Liver (tissue), 7 donors: ENCODE measurements at regions not wholly inside any gene's neighbourhood (a gene's known extent, or its start where the extent isn't known, plus 50 kb on each side); places are given as distances from the start of the nearest gene placed in this dataset.

Experiments
- DNase-seq: peaks from one replicate; pipeline ENCODE4 v3.0.0-alpha.2; 2017; ENCODE audit warnings: low spot score
- H3K27ac ChIP-seq, 2 donors: one replicate each; pipeline ENCODE4 v1.7.0; 2013; ENCODE audit warnings: inconsistent platforms in 2 of 2, low read length in 2 of 2, control low read depth in 1 of 2, low read depth in 1 of 2, mild to moderate bottlenecking in 1 of 2
- H3K27me3 ChIP-seq, 4 donors: one replicate each; pipeline versions ENCODE4 v1.6.1 to v1.7.0; 2013; ENCODE audit warnings: low read length in 3 of 4, inconsistent platforms in 1 of 4, mild to moderate bottlenecking in 1 of 4, moderate library complexity in 1 of 4; ENCODE audit not compliant: control insufficient read depth in 4 of 4, insufficient read depth in 4 of 4
- H3K36me3 ChIP-seq, 4 donors: one replicate each; pipeline versions ENCODE4 v1.6.1 to v1.7.0; 2013; ENCODE audit warnings: low read length in 3 of 4, mild to moderate bottlenecking in 3 of 4, low read depth in 1 of 4, moderate library complexity in 1 of 4; ENCODE audit not compliant: control insufficient read depth in 4 of 4, insufficient read depth in 3 of 4
- H3K4me1 ChIP-seq, 4 donors: one replicate each; pipeline versions ENCODE4 v1.6.1 to v1.7.0; 2013; ENCODE audit warnings: low read length in 3 of 4, mild to moderate bottlenecking in 3 of 4, moderate library complexity in 1 of 4; ENCODE audit not compliant: control insufficient read depth in 4 of 4, insufficient read depth in 4 of 4
- H3K4me3 ChIP-seq, 3 donors: one replicate each; pipeline versions ENCODE4 v1.6.1 to v1.7.0; 2013; ENCODE audit warnings: low read length in 3 of 3, control low read depth in 1 of 3, low read depth in 1 of 3, mild to moderate bottlenecking in 1 of 3
- H3K9ac ChIP-seq, 2 donors: one replicate each; pipeline ENCODE4 v1.7.0; 2013; ENCODE audit warnings: low read length in 2 of 2, mild to moderate bottlenecking in 2 of 2, moderate library complexity in 2 of 2, control low read depth in 1 of 2, low read depth in 1 of 2
- H3K9me3 ChIP-seq, 4 donors: one replicate each; pipeline versions ENCODE4 v1.6.1 to v1.7.0; 2013; ENCODE audit warnings: low read length in 3 of 4; ENCODE audit not compliant: control insufficient read depth in 4 of 4
- FOXA1 ChIP-seq: IDR thresholded peaks from 2 replicates; pipeline ENCODE4 v1.6.1; 2016; ENCODE audit warnings: antibody characterized with exemption
- HNF4G ChIP-seq: IDR thresholded peaks from 2 replicates; pipeline ENCODE4 v1.6.1; 2016; ENCODE audit warnings: antibody characterized with exemption
- JUND ChIP-seq, 2 donors: IDR thresholded peaks; 2 replicates each; pipeline ENCODE4 v1.6.1; 2016; ENCODE audit warnings: antibody characterized with exemption in 2 of 2
- NR2F2 ChIP-seq: IDR thresholded peaks from 2 replicates; pipeline ENCODE4 v1.6.1; 2016; ENCODE audit warnings: antibody characterized with exemption
- RAD21 ChIP-seq, 2 donors: IDR thresholded peaks; 2 replicates each; pipeline ENCODE4 v1.6.1; 2016; ENCODE audit warnings: antibody characterized with exemption in 2 of 2, mild to moderate bottlenecking in 2 of 2
- RXRA ChIP-seq, 2 donors: IDR thresholded peaks; 2 replicates each; pipeline ENCODE4 v1.6.1; 2017 to 2018; ENCODE audit warnings: antibody characterized with exemption in 2 of 2, mild to moderate bottlenecking in 1 of 2
- WGBS: extraction: QIAGEN DNeasy Blood & Tissue Kit; methylation state at CpG from one replicate; pipeline ENCODE4 v1.1.7; 2013; 5-methylcytosine and 5-hydroxymethylcytosine counted together
- TF ChIP-seq, protein P1 (sequence below): IDR thresholded peaks from 2 replicates; pipeline ENCODE4 v1.6.1; 2016; ENCODE audit warnings: antibody characterized with exemption
- TF ChIP-seq, protein P2 (sequence below): IDR thresholded peaks from 2 replicates; pipeline ENCODE4 v1.6.1; 2016; ENCODE audit warnings: antibody characterized with exemption
- TF ChIP-seq, protein P3 (sequence below): IDR thresholded peaks from 2 replicates; pipeline ENCODE4 v1.6.1; 2016; ENCODE audit warnings: antibody characterized with exemption, mild to moderate bottlenecking
- donor health status: healthy.
- donor health status: healthy.
- donor health status: healthy.
- donor health status: healthy.

DNA sequence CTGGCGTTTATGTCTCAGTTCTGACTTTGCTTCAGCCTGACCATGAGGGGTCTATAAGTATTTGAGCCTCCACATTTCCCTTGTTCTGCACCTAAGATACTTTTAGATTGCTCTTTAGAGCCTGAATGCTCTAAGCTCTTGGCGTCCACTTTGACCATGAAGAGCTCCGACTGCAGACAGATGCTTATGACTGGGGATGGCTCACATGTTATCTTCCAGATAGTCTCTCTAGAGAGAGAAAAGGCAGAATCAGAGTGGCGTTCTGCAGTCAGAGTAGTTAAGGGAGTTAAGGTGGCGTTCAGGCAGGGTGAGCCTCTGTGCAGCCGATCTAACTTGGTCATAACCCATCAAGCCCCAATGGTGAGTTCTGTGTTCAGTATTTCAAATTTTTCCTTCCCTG is 487.9 kb upstream of the NR2F2 start:
- DNase-seq, result no peak
- H3K4me3 ChIP-seq, result no peak overlapping the region
- H3K36me3 ChIP-seq, result no peaks in the 10 kb centered on the region
- no peak overlapping the region for H3K9ac ChIP-seq
- 95% methylated on average over 6 of the region's 6 CpGs for whole genome bisulfite sequencing
- H3K27ac ChIP-seq, result no peak overlapping the region
- H3K9me3 ChIP-seq, result no peaks in the 10 kb centered on the region
- no peaks in the 10 kb centered on the region for H3K4me1 ChIP-seq
- no peaks in the 10 kb centered on the region for H3K27me3 ChIP-seq
- TF ChIP-seq, protein P1, sequence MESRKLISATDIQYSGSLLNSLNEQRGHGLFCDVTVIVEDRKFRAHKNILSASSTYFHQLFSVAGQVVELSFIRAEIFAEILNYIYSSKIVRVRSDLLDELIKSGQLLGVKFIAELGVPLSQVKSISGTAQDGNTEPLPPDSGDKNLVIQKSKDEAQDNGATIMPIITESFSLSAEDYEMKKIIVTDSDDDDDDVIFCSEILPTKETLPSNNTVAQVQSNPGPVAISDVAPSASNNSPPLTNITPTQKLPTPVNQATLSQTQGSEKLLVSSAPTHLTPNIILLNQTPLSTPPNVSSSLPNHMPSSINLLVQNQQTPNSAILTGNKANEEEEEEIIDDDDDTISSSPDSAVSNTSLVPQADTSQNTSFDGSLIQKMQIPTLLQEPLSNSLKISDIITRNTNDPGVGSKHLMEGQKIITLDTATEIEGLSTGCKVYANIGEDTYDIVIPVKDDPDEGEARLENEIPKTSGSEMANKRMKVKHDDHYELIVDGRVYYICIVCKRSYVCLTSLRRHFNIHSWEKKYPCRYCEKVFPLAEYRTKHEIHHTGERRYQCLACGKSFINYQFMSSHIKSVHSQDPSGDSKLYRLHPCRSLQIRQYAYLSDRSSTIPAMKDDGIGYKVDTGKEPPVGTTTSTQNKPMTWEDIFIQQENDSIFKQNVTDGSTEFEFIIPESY, result no peak
- TF ChIP-seq, protein P2, sequence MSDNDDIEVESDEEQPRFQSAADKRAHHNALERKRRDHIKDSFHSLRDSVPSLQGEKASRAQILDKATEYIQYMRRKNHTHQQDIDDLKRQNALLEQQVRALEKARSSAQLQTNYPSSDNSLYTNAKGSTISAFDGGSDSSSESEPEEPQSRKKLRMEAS, result no peak
- TF ChIP-seq HNF4G (no peak), FOXA1 (no peak)

DNA sequence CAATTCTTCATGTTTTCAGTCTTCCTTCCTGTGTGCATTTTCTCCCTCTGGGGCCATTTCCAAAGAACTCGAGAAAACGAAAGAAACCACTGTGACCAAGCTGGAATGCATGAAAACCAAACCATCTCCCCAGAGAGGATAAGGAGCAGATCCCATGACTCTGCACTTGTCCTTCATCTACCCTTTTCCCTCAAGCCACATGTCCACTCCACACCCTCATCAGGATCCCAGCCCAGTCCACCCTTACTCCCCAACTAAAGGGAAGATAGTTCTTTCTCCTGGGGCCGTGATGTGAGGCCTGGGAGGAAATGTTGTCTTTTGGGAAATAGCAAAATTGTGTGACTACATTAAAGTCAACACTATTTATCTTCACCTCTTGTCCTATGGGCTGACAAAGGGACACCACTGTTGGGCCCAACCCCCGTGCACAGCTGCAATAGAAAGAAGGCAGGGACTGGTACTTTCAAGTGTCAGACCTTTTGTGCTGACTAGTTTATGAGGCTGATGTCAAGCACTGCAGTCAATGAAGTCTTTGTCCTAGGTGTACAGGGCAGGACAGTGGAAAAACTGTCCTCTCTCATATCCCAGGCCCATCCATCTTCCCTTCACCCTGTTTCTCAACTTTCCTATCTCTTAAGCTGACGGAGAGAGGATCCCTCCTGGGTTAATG is 487.1 kb upstream of the NR2F2 start:
- no peaks in the 10 kb centered on the region for H3K4me1 ChIP-seq
- no peaks in the 10 kb centered on the region for H3K9me3 ChIP-seq
- WGBS, result 84% methylated on average over 5 of the region's 5 CpGs
- TF ChIP-seq, protein P3, sequence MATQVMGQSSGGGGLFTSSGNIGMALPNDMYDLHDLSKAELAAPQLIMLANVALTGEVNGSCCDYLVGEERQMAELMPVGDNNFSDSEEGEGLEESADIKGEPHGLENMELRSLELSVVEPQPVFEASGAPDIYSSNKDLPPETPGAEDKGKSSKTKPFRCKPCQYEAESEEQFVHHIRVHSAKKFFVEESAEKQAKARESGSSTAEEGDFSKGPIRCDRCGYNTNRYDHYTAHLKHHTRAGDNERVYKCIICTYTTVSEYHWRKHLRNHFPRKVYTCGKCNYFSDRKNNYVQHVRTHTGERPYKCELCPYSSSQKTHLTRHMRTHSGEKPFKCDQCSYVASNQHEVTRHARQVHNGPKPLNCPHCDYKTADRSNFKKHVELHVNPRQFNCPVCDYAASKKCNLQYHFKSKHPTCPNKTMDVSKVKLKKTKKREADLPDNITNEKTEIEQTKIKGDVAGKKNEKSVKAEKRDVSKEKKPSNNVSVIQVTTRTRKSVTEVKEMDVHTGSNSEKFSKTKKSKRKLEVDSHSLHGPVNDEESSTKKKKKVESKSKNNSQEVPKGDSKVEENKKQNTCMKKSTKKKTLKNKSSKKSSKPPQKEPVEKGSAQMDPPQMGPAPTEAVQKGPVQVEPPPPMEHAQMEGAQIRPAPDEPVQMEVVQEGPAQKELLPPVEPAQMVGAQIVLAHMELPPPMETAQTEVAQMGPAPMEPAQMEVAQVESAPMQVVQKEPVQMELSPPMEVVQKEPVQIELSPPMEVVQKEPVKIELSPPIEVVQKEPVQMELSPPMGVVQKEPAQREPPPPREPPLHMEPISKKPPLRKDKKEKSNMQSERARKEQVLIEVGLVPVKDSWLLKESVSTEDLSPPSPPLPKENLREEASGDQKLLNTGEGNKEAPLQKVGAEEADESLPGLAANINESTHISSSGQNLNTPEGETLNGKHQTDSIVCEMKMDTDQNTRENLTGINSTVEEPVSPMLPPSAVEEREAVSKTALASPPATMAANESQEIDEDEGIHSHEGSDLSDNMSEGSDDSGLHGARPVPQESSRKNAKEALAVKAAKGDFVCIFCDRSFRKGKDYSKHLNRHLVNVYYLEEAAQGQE, result no peak
- TF ChIP-seq, protein P1, result no peak
- TF ChIP-seq HNF4G, result no peak
- no peak overlapping the region for H3K9ac ChIP-seq
- no peak overlapping the region for H3K27ac ChIP-seq
- no peaks in the 10 kb centered on the region for H3K36me3 ChIP-seq
- DNase-seq, result no peak
- H3K27me3 ChIP-seq, result no peaks in the 10 kb centered on the region
- H3K4me3 ChIP-seq, result no peak overlapping the region

DNA sequence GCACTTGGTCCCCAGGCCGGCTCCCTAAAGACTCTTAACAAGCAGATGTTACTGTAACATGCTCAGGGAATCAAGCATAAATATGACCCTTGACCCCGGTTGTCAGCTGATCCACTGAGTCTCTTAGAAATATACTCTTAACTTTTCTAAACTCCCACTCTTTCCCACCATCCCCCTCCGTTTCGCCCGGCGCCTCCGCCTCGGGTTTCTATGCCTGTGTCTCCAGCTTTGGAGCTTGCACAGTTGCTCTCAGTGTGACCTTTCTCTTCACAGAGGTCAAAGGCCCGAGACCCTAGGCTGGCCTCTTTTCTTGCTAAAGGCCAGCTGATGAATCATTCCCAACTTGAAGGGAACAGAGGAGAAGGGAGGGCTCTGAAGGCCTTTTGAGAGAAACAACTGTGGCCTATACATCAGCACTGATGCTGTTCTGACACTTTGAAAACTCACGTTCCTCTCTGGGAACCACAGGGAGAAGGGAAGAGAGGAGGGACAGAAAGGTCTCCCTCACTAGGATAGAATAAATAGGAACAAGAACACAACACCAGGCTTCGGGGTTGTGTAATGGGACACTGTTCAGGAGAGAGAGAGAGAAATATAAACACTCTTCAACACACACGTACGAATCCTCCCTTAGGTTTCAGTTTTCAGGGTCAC is 484.5 kb upstream of the NR2F2 start:
- H3K27ac ChIP-seq, result no peak overlapping the region
- no peak overlapping the region for H3K4me3 ChIP-seq
- no peak overlapping the region for H3K9ac ChIP-seq
- no peak for DNase-seq
- 63% methylated on average over 13 of the region's 13 CpGs for WGBS
- TF ChIP-seq RAD21 (IDR thresholded peaks at IDR 0.05) (peak in 1 of 2 donors; percentile 19), RXRA (IDR thresholded peaks at IDR 0.05) (peak in 1 of 2 donors; percentile 26), NR2F2 (peak; percentile 99), JUND (IDR thresholded peaks at IDR 0.05) (peak; percentile 19)
- TF ChIP-seq, protein P1, result no peak
- no peaks in the 10 kb centered on the region for H3K27me3 ChIP-seq
- H3K4me1 ChIP-seq, result no peaks in the 10 kb centered on the region
- H3K9me3 ChIP-seq, result no peaks in the 10 kb centered on the region
- H3K36me3 ChIP-seq, result no peaks in the 10 kb centered on the region
